WTC11 (cell line): ENCODE measurements at regions not wholly inside any gene's neighbourhood (a gene's known extent, or its start where the extent isn't known, plus 50 kb on each side); places are given as distances from the start of the nearest gene placed in this dataset.
"Not testable (repeated sequence)": the region's sequence is repeated elsewhere in the genome, so short reads cannot be mapped to it uniquely, and the experiment has no call there.

ENCODE experiments used
- ATAC-seq: fragments of 200-7000 bp; cut with Tn5 transposase; 2 replicates; pipeline ENCODE4 v1.10.0; 2021; ENCODE audit warnings: mild to moderate bottlenecking, moderate library complexity
- CTCF ChIA-PET: fragments of 300-600 bp; sonication (Branson Sonifier 250); formaldehyde crosslinking; loops from one replicate; lab custom pipeline; 2021; ENCODE audit warnings: antibody characterized with exemption; lab: Charles Lee
- POLR2A ChIA-PET: fragments of 350-600 bp; sonication (Branson Sonifier 250); formaldehyde crosslinking; loops from one replicate; lab custom pipeline; 2021; ENCODE audit warnings: antibody characterized with exemption; lab: Charles Lee
- DNase-seq: peaks from one replicate; pipeline ENCODE4 v3.0.0; 2021; ENCODE audit warnings: low spot score
- H3K27ac Mint-ChIP-seq: 2 replicates; pipeline ENCODE4 v1.8.0; 2021; ENCODE audit warnings: mixed read lengths
- H3K27me3 Mint-ChIP-seq: 2 replicates; pipeline ENCODE4 v1.8.0; 2021; ENCODE audit warnings: low read depth, mild to moderate bottlenecking, moderate library complexity, mixed read lengths
- H3K36me3 Mint-ChIP-seq: 2 replicates; pipeline ENCODE4 v1.8.0; 2021; ENCODE audit warnings: mixed read lengths
- H3K4me1 Mint-ChIP-seq: 2 replicates; pipeline ENCODE4 v1.8.0; 2022; ENCODE audit warnings: mixed read lengths
- H3K4me3 Mint-ChIP-seq: 2 replicates; pipeline ENCODE4 v1.8.0; 2021; ENCODE audit warnings: mild to moderate bottlenecking, moderate library complexity, mixed read lengths
- H3K9me3 Mint-ChIP-seq: 2 replicates; pipeline ENCODE4 v1.8.0; 2021; ENCODE audit warnings: mixed read lengths
- ARID4B ChIP-seq: sonication (generic); formaldehyde crosslinking; IDR thresholded peaks from 2 replicates; pipeline ENCODE4 v1.8.0; 2023; ENCODE audit warnings: missing genetic modification reagents, mild to moderate bottlenecking, borderline replicate concordance
- ATF3 ChIP-seq: sonication (generic); formaldehyde crosslinking; conservative IDR thresholded peaks from 2 replicates; pipeline ENCODE4 v1.8.1; 2022; ENCODE audit warnings: mild to moderate bottlenecking, missing genetic modification reagents
- ATF6 ChIP-seq: sonication (generic); formaldehyde crosslinking; IDR thresholded peaks from 2 replicates; pipeline ENCODE4 v1.8.1; 2023; ENCODE audit warnings: mild to moderate bottlenecking, missing genetic modification reagents
- E2F5 ChIP-seq: sonication (generic); formaldehyde crosslinking; IDR thresholded peaks from 2 replicates; pipeline ENCODE4 v1.8.1; 2022; ENCODE audit warnings: mild to moderate bottlenecking, moderate library complexity, missing genetic modification reagents
- ERG ChIP-seq: fragments of 250-450 bp; sonication (Bioruptor Pico); IDR thresholded peaks from 2 replicates; pipeline ENCODE4 v1.8.0; 2021; ENCODE audit warnings: mild to moderate bottlenecking
- ESRRA ChIP-seq: sonication (generic); formaldehyde crosslinking; IDR thresholded peaks from 2 replicates; pipeline ENCODE4 v1.8.1; 2022; ENCODE audit warnings: mild to moderate bottlenecking, missing genetic modification reagents, borderline replicate concordance
- GRHL2 ChIP-seq: fragments of 250-450 bp; sonication (Bioruptor Pico); IDR thresholded peaks from 2 replicates; pipeline ENCODE4 v1.8.0; 2022; ENCODE audit warnings: mild to moderate bottlenecking, moderate library complexity; ENCODE audit not compliant: insufficient replicate concordance, severe bottlenecking
- KAT7 ChIP-seq: sonication (generic); formaldehyde crosslinking; IDR thresholded peaks from 2 replicates; pipeline ENCODE4 v1.8.1; 2023; ENCODE audit warnings: missing genetic modification reagents, mild to moderate bottlenecking, borderline replicate concordance
- SMAD4 ChIP-seq: sonication (generic); formaldehyde crosslinking; IDR thresholded peaks from 2 replicates; pipeline ENCODE4 v1.8.0; 2022; ENCODE audit warnings: mild to moderate bottlenecking, missing genetic modification reagents
- SP1 ChIP-seq: sonication (generic); formaldehyde crosslinking; conservative IDR thresholded peaks from 2 replicates; pipeline ENCODE4 v1.8.1; 2022; ENCODE audit warnings: missing genetic modification reagents
- STAT6 ChIP-seq: sonication (generic); formaldehyde crosslinking; conservative IDR thresholded peaks from 2 replicates; pipeline ENCODE4 v1.8.1; 2023; ENCODE audit warnings: mild to moderate bottlenecking, low read depth, missing genetic modification reagents, moderate library complexity
- TCF7 ChIP-seq: sonication (generic); formaldehyde crosslinking; IDR thresholded peaks from 2 replicates; pipeline ENCODE4 v1.8.0; 2022; ENCODE audit warnings: mild to moderate bottlenecking, low read depth, missing genetic modification reagents, moderate library complexity
- TEAD1 ChIP-seq: sonication (generic); formaldehyde crosslinking; IDR thresholded peaks from 2 replicates; pipeline ENCODE4 v1.8.0; 2022; ENCODE audit warnings: mild to moderate bottlenecking, missing genetic modification reagents
- ZBTB21 ChIP-seq: sonication (generic); formaldehyde crosslinking; IDR thresholded peaks from 2 replicates; pipeline ENCODE4 v1.8.1; 2023; ENCODE audit warnings: mild to moderate bottlenecking, missing genetic modification reagents, borderline replicate concordance
- ZNF317 ChIP-seq: sonication (generic); formaldehyde crosslinking; IDR thresholded peaks from 2 replicates; pipeline ENCODE4 v1.8.1; 2023; ENCODE audit warnings: low read depth, mild to moderate bottlenecking, moderate library complexity, missing genetic modification reagents, borderline replicate concordance
- ZNF416 ChIP-seq: fragments of 250-450 bp; sonication (Bioruptor Pico); IDR thresholded peaks from 2 replicates; pipeline ENCODE4 v1.9.0; 2021; ENCODE audit warnings: mild to moderate bottlenecking, inconsistent platforms
- ZNF423 ChIP-seq: fragments of 250-450 bp; sonication (Bioruptor Pico); IDR thresholded peaks from 2 replicates; pipeline ENCODE4 v2.1.2; 2022; ENCODE audit warnings: mild to moderate bottlenecking, moderate library complexity
- ZNF671 ChIP-seq: fragments of 250-450 bp; sonication (Bioruptor Pico); IDR thresholded peaks from 2 replicates; pipeline ENCODE4 v1.8.0; 2021; ENCODE audit warnings: mild to moderate bottlenecking
- ZSCAN18 ChIP-seq: fragments of 250-450 bp; sonication (Bioruptor Pico); IDR thresholded peaks from 2 replicates; pipeline ENCODE4 v2.1.2; 2022; ENCODE audit warnings: mild to moderate bottlenecking, moderate library complexity

- no peak for TF ChIP-seq GRHL2 (CRISPR knock-in tag)
- TF ChIP-seq ERG (CRISPR knock-in tag) = no peak
- no peak for TF ChIP-seq SMAD4 (CRISPR knock-in tag)
- TF ChIP-seq ATF6 = no peak
- no peak for TF ChIP-seq KAT7 (CRISPR knock-in tag)
- TF ChIP-seq ZNF317 (CRISPR knock-in tag) = no peak
- no peak for TF ChIP-seq ZNF416
- no peak for TF ChIP-seq TCF7
- no peak for TF ChIP-seq ATF3 (CRISPR knock-in tag)
- no peak for TF ChIP-seq ZBTB21 (CRISPR knock-in tag)
- TF ChIP-seq ESRRA (CRISPR knock-in tag) = no peak
- TF ChIP-seq ZSCAN18 (CRISPR knock-in tag) = no peak
- TF ChIP-seq ARID4B (CRISPR knock-in tag) = no peak
- TF ChIP-seq TEAD1 = no peak
- TF ChIP-seq, all 79 proteins: peak for 0
These were observed 652.3 kb upstream of the AMOT start (continued) for GRCh38 chrX:113492895-113493294.

GRCh38 chrX:113473418-113473817 lies 632.8 kb upstream of the AMOT start:
- POLR2A ChIA-PET = no interaction called here
- TF ChIP-seq ATF3 (CRISPR knock-in tag) (no peak), STAT6 (no peak), ZNF671 (no peak), SP1 (no peak), ZNF423 (CRISPR knock-in tag) (no peak), E2F5 (CRISPR knock-in tag) (no peak)
- peaks cover 10% of the 10 kb centered on the region for H3K36me3 Mint-ChIP-seq
- no peak overlapping the region for H3K27ac Mint-ChIP-seq
- H3K4me3 Mint-ChIP-seq = no peak overlapping the region
- ATAC-seq (no peak), DNase-seq (no peak)
- peaks cover 41% of the 10 kb centered on the region for H3K4me1 Mint-ChIP-seq
- peaks cover 27% of the 10 kb centered on the region for H3K9me3 Mint-ChIP-seq
- CTCF ChIA-PET = no interaction called here
- no peaks in the 10 kb centered on the region for H3K27me3 Mint-ChIP-seq

- H3K27me3 Mint-ChIP-seq, H3K4me3 Mint-ChIP-seq, DNase-seq, H3K36me3 Mint-ChIP-seq, POLR2A ChIA-PET, ATAC-seq, CTCF ChIA-PET: not testable (repeated sequence)
- Mint-ChIP-seq H3K9me3 (peaks cover 26% of the 10 kb centered on the region), H3K4me1 (peaks cover 41% of the 10 kb centered on the region), H3K27ac (peak overlapping the region; percentile 6; the same call in 1 of the 2 replicates)
These were observed 632.4 kb upstream of the AMOT start for GRCh38 chrX:113473015-113473414.
